HEK293T (cell line): ENCODE measurements at regions not wholly inside any gene's neighbourhood (a gene's known extent, or its start where the extent isn't known, plus 50 kb on each side); places are given as distances from the start of the nearest gene placed in this dataset.
"Not testable (repeated sequence)": the region's sequence is repeated elsewhere in the genome, so short reads cannot be mapped to it uniquely, and the experiment has no call there.

Experiments
- CTCF ChIA-PET: fragments of 350-600 bp; formaldehyde crosslinking; extraction: SDS; loops from one replicate; lab custom pipeline; 2021; ENCODE audit warnings: antibody characterized with exemption, inconsistent platforms; lab: Yijun Ruan, JAX
- POLR2A ChIA-PET: fragments of 350-600 bp; formaldehyde crosslinking; extraction: SDS; loops from one replicate; lab custom pipeline; 2020; ENCODE audit warnings: antibody characterized with exemption, inconsistent platforms; lab: Yijun Ruan, JAX
- DNase-seq: peaks from one replicate; pipeline ENCODE4 v3.0.0; 2012; ENCODE audit warnings: mixed read lengths; ENCODE audit errors: extremely low spot score
- ARNT ChIP-seq: fragments of 450-650 bp; IDR thresholded peaks from 2 replicates; pipeline ENCODE4 v1.6.1; 2017; ENCODE audit warnings: mild to moderate bottlenecking
- BHLHE40 ChIP-seq: fragments of 450-650 bp; IDR thresholded peaks from 2 replicates; pipeline ENCODE4 v1.6.1; 2016; ENCODE audit warnings: mild to moderate bottlenecking, moderate library complexity, borderline replicate concordance
- CTBP1 ChIP-seq: fragments of 450-650 bp; IDR thresholded peaks from 2 replicates; pipeline ENCODE4 v1.6.1; 2016; ENCODE audit warnings: borderline replicate concordance
- ELF4 ChIP-seq: fragments of 450-650 bp; IDR thresholded peaks from 2 replicates; pipeline ENCODE4 v1.6.1; 2017; ENCODE audit warnings: antibody characterized with exemption
- FOXA1 ChIP-seq: fragments of 450-650 bp; IDR thresholded peaks from 2 replicates; pipeline ENCODE4 v1.6.1; 2016; ENCODE audit warnings: mild to moderate bottlenecking
- FOXK2 ChIP-seq: fragments of 450-650 bp; IDR thresholded peaks from 2 replicates; pipeline ENCODE4 v1.6.1; 2016; ENCODE audit warnings: mild to moderate bottlenecking
- FOXM1 ChIP-seq: fragments of 450-650 bp; IDR thresholded peaks from 2 replicates; pipeline ENCODE4 v1.6.1; 2017; ENCODE audit warnings: mild to moderate bottlenecking, borderline replicate concordance
- HDGF ChIP-seq: fragments of 450-650 bp; IDR thresholded peaks from 2 replicates; pipeline ENCODE4 v1.6.1; 2017; ENCODE audit warnings: antibody characterized with exemption, borderline replicate concordance
- L3MBTL2 ChIP-seq: fragments of 450-650 bp; conservative IDR thresholded peaks from 2 replicates; pipeline ENCODE4 v1.6.1; 2016; ENCODE audit warnings: mild to moderate bottlenecking
- LEF1 ChIP-seq: fragments of 450-650 bp; IDR thresholded peaks from 2 replicates; pipeline ENCODE4 v1.6.1; 2017; ENCODE audit warnings: mild to moderate bottlenecking, borderline replicate concordance
- NFRKB ChIP-seq: fragments of 450-650 bp; IDR thresholded peaks from 2 replicates; pipeline ENCODE4 v1.6.1; 2016; ENCODE audit warnings: mild to moderate bottlenecking, moderate library complexity
- SP1 ChIP-seq: fragments of 450-650 bp; IDR thresholded peaks from 2 replicates; pipeline ENCODE4 v1.6.1; 2017
- SUZ12 ChIP-seq: fragments of 450-650 bp; IDR thresholded peaks from 2 replicates; pipeline ENCODE4 v1.6.1; 2016; ENCODE audit warnings: mild to moderate bottlenecking
- TARDBP ChIP-seq: fragments of 450-650 bp; IDR thresholded peaks from 2 replicates; pipeline ENCODE4 v1.6.1; 2016
- ZNF384 ChIP-seq: fragments of 450-650 bp; IDR thresholded peaks from 2 replicates; pipeline ENCODE4 v1.6.1; 2016
- TF ChIP-seq, protein P1 (sequence below): fragments of 450-650 bp; IDR thresholded peaks from 2 replicates; pipeline ENCODE4 v1.6.1; 2016

DNA sequence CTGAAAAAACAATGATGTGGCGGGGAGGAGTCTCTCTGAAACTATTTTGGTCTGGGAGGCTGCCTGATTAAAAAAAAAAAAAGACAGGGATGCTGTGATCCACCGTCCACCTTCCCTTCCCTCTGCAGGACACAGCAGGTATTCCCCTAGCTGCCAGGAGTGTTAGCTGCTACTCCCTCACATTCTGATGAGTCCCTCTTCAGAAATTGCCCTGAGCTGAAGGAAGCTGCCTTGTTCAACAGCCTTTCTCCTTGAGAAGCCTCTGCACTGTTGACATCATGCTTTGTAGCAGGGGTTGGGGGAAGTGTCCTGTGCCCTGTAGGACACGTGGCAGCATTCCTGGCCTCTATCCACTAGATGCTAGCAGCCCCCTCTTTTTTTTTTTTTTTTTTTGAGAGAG, 71.7 kb upstream of the ZMYND8 start:
- ChIA-PET CTCF (interaction anchor here (0.7 kb wide), 1 partner anchor 214 kb away, joined by 8 read pairs; no protein-coding TSS in a partner anchor), POLR2A (no interaction called here)
- DNase-seq, result no peak
- TF ChIP-seq FOXM1, result no peak
- TF ChIP-seq, protein P1, sequence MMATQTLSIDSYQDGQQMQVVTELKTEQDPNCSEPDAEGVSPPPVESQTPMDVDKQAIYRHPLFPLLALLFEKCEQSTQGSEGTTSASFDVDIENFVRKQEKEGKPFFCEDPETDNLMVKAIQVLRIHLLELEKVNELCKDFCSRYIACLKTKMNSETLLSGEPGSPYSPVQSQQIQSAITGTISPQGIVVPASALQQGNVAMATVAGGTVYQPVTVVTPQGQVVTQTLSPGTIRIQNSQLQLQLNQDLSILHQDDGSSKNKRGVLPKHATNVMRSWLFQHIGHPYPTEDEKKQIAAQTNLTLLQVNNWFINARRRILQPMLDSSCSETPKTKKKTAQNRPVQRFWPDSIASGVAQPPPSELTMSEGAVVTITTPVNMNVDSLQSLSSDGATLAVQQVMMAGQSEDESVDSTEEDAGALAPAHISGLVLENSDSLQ, result no peak
- TF ChIP-seq BHLHE40, result no peak
- no peak for TF ChIP-seq ELF4
- no peak for TF ChIP-seq ZNF384
- no peak for TF ChIP-seq SUZ12

DNA sequence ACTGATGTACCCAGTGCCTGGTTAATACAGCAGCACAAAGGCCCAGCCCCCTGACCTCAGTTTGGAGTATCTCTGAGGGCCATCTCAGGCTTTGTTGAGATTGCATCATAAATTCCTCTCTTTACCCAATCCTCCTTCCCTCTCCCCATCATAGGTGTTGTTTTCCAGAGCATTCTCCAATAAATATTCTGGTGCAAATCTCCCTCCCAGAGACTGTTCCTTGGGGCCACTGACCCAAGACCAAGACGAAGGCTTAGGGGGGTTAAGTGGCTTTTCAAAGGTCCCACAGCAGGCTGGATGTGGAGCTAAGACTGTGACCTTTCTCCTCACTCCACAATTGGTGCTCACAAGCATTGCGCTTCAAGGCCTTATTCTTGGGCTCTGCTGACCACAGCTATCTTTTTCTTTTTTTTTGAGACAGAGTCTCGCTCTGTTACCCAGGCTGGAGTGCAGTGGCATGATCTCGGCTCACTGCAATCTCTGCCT, 72.4 kb upstream of the ZMYND8 start:
- DNase-seq, result no peak
- TF ChIP-seq CTBP1 (no peak), SP1 (no peak), FOXM1 (no peak), ZNF384 (no peak), TARDBP (no peak), ARNT (no peak), ELF4 (no peak), FOXK2 (no peak), FOXA1 (no peak), NFRKB (no peak), L3MBTL2 (no peak), HDGF (no peak), SUZ12 (no peak), LEF1 (no peak), BHLHE40 (no peak)
- TF ChIP-seq, protein P1, result no peak
- CTCF ChIA-PET, result interaction anchor here (0.7 kb wide), 1 partner anchor 215 kb away, joined by 8 read pairs; no protein-coding TSS in a partner anchor
- POLR2A ChIA-PET, result no interaction called here

DNA sequence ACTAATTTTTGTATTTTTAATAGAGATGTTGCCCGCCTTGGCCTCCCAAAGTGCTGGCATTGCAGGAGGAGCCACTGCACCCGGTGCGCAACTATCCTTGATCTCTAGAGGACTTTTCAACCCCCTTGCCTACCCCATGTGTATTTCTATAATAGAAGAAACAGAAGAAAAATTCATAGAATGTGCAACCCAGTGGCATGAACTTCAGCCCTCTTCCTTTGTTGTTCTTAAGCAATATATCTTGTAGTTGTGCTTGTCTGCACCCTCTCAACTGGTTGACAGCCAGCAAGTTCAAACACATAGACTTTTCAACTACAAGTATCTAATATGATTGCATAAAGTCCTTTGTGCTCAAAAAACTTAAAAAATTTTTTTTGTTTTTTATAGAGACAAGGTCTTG, 72.3 kb upstream of the NCOA3 start:
- ChIA-PET POLR2A (no interaction called here), CTCF (no interaction called here)
- DNase-seq, result no peak
- TF ChIP-seq SP1 (no peak), TARDBP (no peak), ARNT (no peak), FOXM1 (no peak), NFRKB (no peak), FOXA1 (no peak), LEF1 (no peak), HDGF (no peak), CTBP1 (no peak), L3MBTL2 (no peak), SUZ12 (no peak)
- TF ChIP-seq, protein P1, result no peak

DNA sequence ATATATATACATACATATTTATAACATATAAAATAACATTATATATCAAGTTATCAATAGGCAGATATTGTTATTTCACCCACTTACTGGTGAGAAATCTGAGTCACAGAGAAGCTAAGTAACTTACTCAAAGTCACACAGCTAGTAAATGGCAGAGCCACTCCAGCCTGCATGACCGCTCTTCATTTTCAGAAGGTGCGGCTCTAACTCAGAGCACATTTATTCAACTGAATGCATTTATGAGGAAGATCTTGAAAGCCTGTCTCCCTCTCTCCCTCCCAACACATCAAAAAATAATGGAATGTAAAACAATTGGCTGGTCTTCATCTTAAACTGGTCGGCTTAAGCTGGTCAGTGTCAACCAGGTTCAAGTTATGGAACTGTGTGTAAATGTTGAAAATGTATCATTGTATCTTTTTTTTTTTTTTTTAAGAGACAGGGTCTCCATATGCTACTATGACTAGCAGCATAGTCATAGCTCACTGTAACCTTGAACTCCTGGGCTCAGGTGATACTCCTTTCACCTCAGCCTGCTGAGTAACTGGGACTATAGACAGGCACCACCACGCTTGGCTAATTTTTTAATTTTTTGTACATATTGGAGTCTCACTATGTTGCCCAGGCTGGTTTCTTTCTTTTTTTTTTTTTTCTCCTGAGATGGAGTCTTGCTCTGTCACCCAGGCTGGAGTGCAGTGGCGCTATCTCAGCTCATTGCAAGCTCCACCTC, 70.7 kb upstream of the NCOA3 start:
- POLR2A ChIA-PET, result interaction anchor here (0.6 kb wide), 1 partner anchor 47 kb away, joined by 3 read pairs; no protein-coding TSS in a partner anchor
- CTCF ChIA-PET, result interaction anchor here (0.6 kb wide), 1 partner anchor 16 kb away, joined by 3 read pairs; no protein-coding TSS in a partner anchor
- DNase-seq, result no peak
- TF ChIP-seq NFRKB (no peak), TARDBP (no peak), FOXA1 (no peak), FOXM1 (no peak)

DNA sequence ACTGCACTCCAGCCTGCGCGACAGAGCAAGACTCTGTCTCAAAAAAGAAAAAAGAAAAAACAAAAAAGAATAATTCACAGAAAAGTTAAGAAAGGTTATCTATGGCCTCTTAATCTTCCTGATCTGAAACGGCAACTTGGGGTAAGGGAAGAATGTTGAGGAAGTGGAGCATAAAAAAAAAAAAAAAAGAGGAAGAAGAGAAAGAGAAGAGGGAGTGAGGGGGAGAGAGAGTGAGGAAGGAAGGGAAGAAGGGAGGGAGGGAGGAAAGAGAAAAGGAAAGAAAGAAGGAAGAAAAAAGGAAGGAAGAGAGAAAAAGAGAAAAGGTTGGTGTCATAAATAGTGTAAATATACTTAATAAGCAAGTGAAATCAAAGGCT, 68.9 kb upstream of the NCOA3 start:
- POLR2A ChIA-PET, result no interaction called here
- CTCF ChIA-PET, result interaction anchor here (0.6 kb wide), 1 partner anchor 161 kb away, joined by 3 read pairs; no protein-coding TSS in a partner anchor
- TF ChIP-seq SUZ12, result no peak
- TF ChIP-seq FOXM1, result no peak
- TF ChIP-seq L3MBTL2, result no peak
- TF ChIP-seq FOXK2, result no peak
- no peak for TF ChIP-seq FOXA1
- TF ChIP-seq CTBP1, result no peak
- TF ChIP-seq, protein P1, result no peak
- no peak for DNase-seq

DNA sequence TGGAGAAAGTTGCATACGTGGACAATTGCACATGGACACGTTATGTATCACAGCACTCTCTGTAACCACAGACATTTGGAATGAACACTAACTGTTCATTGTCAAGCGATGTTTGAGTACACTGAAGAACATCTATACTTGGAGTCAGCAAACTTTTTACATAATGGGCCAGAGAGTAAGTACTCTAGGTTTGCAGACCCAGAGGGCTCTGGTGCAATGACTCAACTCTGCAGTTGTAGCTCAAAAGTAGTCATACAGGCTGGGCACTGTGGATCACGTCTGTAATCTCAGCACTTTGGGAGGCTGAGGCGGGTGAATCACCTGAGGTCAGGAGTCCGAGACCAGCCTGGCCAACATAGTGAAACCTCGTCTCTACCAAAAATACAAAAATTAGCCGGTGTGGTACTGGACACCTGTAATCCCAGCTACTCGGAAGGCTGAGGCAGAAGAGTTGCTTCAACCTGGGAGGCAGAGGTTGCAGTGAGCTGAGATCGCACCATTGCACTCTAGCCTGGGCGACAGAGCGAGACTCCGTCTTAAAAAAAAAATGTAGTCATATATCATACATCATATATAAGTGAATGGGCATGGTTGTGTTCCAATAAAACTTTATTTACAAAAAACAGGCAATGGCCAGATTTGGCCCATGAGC, 67.4 kb upstream of the NCOA3 start:
- POLR2A ChIA-PET, result not testable (repeated sequence)

More for the DNA sequence above, 67.4 kb upstream of the NCOA3 start:
- DNase-seq, CTCF ChIA-PET: not testable (repeated sequence)
